ENCODE measurements at regions not wholly inside any gene's neighbourhood (a gene's known extent, or its start where the extent isn't known, plus 50 kb on each side); places are given as distances from the start of the nearest gene placed in this dataset.

DNA sequence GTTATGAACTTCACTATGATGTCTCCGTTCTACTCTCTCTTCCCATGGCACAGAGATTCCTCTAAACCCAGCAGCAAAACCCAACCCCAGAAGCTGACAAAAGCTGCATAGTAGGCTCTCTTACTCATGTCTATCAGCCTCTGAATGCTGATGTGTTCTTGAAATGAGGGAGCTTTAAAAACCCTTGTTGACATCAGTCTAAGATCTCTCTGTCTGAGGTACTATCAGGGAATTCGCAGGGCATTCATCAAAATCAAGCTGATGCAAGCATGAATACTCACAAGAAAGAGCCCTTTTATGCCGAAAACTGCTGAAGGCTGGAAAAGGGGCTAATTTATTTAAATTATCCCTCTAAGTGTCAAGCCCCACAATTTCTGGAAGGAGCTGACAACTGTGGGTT is 710.6 kb upstream of the FANCL start:
- DNase-seq (ENCODE audit: low read depth): no peak

DNA sequence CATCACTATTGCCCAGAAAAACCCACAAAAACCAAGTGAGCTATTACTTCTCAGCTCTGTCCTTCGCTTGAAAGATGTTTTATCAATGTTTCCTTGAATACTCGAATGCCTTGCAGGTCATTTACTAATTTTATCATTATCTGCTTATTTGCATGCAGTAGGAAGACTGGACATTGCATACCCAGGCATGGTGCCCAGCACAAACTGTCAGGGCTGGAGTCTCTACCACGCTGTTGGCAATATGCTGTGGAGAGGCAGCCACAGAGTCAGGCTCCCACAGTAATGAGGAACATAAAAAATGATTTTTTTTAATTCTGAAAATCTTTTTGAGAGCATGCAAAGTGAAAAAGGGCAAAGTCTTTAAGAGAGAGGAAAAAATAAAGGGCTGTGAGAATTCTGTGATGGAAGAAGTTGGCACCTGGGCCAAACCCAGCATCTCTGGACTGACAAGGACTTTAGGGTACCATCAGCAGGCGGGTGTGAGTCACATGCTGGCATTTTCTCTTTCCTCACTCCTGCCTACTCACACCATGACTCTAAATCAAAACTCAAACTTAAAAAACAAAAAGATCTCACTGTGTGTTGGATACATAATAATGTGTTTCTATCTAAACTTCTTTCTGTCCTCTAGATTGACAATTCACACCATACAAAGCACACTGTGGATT is 709.8 kb upstream of the FANCL start:
- no peak for DNase-seq (ENCODE audit: low read depth)

DNA sequence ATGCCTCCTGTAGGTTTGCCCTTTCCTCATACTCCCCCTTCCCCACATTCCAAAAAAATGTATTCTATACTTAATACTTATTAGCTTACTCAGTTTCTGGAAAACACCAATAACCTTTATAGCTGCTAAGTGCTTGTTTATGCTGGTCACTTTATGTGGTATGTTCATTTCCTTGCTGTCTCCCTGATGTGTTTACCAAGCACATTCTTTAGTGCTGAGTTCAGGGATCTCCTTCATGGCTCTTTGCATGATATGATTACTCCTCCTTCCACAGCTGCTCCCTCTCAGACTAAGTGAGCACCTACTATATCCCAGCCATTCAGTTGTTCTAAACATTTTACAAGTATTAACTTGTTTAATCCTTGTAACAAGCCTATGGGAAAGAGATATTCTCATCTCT is 698.3 kb upstream of the FANCL start:
- no peak for DNase-seq (ENCODE audit: low read depth)

DNA sequence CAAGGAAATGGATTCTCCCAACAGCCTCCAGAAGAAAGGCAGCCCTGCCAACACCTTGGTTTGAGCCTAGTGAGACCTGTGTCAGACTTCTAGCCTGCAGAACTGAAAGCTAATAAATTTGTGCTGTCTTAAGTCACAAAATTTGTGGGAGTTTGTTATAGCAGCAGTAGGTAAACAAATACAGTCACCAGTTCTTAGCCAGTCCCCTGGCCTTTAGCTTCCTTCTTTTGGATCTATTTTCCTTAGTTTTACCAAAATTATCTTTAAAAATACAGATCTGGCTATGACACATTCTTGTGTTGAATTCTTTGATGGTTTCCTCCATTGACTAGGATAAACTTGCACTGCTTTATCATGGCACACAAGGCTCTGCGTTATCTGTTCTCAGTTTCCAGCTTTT is 697.9 kb upstream of the FANCL start:
- no peak for DNase-seq (ENCODE audit: low read depth)

DNA sequence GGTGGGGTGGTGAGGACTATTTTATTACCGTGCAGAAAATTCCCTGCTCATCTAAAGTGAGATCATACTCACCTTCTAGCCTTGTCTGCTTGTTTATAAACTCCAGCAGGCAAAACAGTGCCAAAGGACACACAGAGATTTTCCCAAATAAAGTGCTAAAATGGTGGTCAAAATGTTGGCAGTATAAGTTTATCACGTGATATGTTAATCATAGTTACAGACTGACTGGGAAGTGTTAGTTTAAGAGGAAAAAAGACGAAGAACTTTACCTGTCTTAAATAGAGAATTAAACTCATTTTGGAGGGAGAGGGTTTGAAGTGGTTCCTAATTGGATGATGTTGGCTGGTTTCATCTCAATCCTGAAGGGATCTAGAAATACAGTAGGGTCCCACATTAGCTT is 691.7 kb upstream of the FANCL start:
- no peak for DNase-seq (ENCODE audit: low read depth)

DNA sequence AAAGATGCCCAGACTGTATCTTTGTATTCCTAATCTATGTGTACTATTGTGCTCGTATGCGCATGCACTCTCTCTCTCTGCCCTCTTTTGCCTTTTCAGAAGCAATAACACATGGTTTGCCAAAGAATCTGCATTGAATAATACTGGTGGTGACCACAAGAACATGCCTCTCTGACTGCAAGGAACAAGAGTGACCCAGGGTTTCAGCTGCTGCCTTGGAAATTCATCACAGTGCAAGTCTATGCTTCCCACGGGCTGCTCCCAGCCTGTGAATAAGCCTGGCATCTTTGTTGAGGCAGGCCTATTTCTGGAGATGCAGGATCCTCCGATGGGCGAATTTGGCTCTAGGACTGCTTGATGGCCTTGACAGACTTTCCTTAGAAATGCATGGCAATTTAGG is 689.4 kb upstream of the FANCL start:
- no peak for DNase-seq (ENCODE audit: low read depth)

DNA sequence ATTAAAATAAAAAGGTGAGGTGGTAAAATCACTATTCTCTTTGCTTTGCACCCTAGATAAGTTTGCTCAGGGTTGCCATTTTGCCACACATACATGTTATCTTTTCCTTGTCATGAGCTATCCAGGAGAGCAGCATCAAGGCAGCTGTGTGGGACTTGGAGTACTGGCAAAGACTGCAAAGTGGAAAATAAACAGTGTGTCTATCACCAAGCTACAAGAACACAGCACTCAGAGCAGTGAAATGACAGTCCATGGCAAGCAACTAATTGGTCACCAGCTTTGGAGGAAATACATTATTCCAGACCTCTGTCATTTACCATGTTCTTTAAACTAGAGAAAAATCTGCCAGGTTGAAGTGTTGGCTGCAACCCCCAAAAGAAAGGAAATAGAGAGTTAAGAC is 687.8 kb upstream of the FANCL start:
- DNase-seq (ENCODE audit: low read depth): no peak

DNA sequence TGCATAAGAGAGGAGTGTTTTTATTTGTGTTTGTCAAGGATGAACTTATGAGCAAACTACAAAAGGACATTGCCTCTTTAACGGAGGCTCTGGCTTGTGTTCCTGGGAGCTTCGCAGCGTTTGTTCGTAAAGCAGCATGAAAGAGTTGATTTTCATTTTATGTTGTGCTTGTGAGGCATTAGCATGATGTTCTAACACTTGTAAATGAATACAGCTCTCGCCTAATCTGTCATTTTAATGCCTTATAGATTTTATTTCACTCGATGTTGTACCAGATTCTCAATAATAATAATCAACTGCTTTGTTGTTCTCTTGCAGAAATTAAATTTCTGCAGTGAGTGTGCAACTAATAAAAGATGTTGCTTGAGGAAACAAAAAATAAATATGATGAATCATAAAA is 687.3 kb upstream of the FANCL start:
- no peak for DNase-seq (ENCODE audit: low read depth)

DNA sequence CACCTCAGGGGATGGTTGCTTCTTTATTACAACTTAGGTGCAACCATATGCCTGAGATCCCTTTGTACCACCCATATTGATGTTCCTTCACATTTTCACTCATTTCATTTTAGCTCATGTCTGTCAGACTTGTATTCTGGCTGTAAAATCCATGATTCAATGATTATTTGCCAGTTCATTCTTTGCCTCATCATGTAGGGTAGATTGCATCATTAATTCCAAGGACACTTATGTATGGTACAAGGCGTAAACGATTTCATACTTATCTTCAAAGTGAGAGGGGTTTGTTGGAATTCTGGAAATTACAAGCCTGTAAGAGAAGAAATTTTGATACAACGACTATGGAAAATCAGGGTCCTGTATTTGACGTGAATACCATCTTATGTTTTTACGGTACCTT is 685.0 kb upstream of the FANCL start:
- no peak for DNase-seq (ENCODE audit: low read depth)

DNA sequence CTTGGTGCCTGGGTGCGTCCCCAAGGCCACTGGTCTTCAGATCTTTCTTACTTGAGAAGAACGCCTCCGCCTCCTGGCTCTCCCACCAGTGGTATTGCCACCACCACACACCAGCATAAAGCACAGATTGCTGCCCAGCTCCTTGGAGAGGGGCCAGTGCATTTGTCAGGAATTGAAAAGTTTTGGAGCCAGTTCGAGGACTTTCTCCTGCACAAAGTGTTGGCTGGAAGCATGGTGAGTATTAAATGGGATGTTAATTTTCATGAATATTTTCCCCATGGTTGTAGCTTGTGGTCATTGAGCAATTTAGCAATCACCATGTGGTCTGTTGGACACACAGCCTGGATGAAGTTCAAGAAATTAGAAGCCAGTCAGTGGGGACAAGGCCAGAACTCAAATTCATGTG is 684.6 kb upstream of the FANCL start:
- DNase-seq (ENCODE audit: low read depth): no peak

DNA sequence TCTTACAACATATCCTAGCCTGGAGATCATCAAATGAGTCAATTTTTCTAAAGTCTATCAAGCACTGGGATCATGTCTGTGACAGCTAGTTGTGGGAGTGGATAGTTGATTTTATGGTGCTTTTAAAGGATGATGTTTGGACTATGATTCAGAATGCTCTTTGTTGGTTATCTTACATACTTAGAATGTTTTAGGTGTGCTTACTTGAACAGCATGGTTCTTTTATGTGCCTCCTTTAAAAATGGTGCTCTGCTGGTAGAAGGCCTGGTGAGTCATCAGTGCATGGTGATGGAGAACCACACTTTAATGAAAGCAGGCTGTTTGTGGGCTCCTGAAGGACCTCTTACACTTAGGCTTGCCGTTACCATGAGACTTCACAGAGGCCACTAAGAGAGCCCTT is 682.7 kb upstream of the FANCL start:
- DNase-seq (ENCODE audit: low read depth): no peak

DNA sequence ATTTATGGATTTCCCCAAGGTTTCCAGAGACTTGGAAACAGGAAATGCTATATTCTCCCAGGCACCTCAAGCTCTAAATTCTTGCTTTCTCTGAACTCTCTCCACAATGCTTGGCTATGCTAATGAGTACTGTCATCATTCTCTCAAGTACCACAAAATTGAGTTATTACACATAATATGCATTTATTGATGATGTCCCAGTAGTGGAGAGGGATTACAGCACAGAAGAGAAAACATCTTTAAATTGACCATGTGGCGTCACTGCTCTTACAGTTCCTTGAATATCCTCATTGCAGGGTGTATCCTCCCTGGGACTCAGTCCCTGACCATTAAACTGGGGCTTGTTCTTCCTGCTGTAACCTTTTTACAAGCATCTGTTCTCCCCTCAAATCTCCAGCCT is 681.1 kb upstream of the FANCL start:
- no peak for DNase-seq (ENCODE audit: low read depth)

DNA sequence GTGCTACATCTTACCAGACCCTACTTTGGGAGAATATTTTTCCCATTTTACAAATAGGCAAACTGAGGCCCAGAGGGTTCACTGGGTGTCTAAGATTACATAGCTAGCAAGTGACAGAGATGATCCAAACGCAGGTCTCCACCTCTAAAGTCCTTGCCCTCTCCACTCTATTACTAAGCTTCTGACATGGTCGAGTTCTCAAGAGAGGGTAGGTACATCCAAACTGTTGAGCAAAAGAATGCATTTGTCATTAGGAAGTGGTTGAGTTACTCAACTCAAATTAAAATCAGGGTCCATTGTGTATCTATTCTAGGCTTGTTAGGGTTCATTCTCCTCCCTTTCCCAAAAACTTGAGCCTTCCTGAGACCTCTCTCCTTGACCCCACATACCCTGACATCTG is 680.6 kb upstream of the FANCL start:
- no peak for DNase-seq (ENCODE audit: low read depth)

DNA sequence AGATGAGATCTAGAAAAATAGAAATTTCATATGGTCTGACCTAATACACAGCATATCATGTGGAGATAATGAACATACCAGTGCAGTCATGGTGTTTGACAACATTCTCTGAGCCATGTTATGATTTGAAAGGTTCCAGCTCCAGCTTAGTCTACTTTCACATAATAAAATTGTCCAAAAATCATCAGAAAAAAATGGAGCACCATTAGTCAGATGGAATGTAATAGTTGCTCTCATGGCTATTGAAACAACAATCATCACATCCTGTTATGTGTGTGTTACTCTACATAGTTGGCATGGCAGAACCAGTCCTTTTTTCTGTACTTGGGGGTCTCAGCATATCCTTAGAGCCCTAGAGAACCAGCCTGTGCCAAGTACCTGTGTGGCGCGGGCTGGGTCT is 678.9 kb upstream of the FANCL start:
- DNase-seq (ENCODE audit: low read depth): no peak

DNA sequence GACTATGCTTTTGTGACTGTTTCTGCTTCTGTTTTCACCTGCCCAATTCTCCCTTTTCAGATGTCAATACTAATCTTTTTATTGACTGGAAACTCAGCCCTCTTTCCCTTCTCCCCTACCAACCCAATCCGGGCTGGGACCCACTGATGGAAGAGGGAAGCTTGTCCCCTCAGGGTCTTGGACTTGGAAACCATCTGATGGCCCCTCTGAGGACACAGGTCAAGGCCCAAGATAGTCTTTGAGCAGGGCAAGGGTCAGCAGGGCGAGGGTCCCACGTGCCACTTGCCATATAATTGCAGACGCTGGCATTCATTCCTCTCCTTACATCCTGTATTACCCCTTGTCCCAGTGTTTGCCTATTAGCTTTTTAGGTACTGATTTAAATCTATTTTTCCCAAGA is 678.2 kb upstream of the FANCL start:
- no peak for DNase-seq (ENCODE audit: low read depth)

DNA sequence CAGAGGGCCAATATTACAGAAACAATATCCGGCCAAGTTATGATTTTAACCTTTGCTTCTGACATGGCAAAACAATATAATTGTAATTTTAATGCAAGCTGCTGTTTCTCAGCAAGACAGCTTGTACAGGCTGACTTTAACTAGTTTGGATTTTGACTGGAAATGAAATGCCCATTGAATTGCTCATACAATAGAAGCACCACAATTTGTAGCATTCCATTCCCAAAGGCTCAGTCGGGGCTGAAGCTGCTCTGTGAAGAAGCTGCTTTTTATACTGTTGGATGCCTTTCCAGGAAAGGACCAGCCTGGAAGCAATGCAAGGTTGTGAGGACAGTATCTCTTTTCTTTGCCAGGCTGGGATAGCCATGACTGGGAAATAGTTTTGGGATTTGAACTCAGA is 677.0 kb upstream of the FANCL start:
- no peak for DNase-seq (ENCODE audit: low read depth)

DNA sequence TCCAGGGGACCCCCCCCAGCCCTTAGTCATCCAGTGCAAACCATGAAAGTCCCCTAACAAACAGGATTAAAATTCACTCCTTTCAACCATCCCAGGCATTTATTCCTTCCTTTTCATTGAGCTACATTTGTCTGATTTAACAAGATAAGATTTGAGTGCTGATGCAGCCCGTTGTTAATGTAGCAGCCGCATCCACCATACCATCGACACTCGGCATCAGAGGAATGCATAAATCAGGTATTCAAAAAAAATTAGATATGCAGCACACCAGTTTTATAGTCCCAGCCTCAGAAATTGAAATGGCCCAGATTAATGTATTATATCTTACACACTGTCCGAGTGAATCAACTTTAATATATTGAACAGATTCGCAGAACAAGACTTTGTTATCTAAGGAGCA is 676.5 kb upstream of the FANCL start:
- no peak for DNase-seq (ENCODE audit: low read depth)

DNA sequence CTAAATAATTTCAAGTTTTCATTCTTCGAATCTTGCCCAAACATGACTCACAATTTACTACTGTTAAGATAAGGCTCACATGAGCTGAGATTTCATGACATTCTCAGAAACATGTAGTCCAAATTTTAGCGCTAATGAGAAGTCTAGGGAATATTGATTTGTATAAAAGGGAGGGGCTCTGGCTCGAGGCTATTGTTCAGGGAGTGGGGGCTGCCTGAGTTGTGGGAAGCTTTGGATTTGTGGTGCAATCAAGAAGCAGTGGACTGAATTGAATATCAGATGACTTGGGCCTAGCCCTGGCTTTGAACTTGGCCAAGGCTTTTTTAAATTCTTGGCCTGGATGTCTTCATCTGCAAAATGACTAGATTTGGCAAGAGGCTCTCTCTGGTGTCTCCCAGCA is 674.9 kb upstream of the FANCL start:
- no peak for DNase-seq (ENCODE audit: low read depth)

DNA sequence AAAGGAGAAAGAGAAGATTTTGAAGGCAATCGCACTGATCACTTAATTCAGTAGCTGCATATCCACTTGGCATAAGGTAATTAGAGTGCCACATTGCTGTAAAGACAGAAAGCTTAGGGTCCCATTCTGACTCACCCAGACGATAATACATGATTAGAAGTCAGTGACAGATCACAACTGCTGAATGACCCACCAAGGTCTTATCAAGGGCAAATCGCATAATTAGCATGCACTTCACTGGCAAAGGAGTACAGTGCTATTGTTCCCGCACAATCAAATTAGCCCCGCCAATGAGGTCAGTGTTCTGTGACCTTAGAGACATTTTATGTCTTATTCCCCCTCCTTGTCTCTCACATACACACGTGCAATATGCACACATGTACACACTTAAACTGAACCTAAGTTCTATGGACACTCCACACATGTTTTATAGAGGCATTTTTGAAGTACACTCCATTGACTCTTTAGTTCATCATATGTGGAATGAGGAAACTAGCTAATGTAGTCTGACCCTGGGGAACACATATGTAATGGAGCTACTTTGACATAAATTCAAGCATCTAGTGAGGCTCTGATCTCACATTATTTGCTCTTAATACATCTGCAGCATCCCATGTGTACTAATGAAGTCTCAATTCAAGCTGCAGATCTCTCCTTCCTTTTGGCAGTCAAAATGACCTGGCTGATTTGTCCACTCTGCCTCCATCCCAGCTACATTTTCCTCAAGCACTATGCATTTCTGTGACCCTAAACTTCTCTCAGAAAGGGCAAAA is 673.8 kb upstream of the FANCL start:
- DNase-seq (ENCODE audit: low read depth): no peak

DNA sequence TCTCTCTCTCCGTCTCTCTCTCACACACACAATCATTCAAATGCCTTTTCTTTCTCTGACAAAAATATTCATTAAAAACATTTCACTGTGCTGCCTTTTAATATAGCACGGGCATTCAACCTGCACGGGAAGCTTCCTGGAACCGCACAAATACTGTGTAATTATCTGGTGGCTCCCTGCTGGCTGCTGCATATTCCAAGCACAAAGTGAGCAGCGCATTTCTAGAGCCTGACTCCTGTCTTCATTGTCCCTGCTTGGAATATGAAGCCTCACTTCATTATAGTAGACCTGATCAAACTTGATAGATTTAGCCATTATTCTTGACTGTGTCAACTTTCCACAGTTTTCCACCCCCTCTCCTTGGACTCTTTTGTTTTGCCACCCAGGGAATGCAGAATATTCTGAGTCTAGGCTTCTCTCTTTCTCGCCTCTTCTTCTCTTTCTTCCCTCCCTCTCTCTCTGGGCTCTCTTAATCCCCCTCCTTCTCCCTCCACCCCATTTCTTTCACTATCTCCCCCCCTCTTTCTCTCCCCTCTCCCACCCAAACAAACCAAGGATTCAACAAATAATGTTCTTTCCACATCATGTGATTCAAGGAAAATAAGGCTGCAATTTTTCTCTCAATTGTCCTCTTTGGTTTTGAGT is 672.1 kb upstream of the FANCL start:
- DNase-seq (ENCODE audit: low read depth): no peak

DNA sequence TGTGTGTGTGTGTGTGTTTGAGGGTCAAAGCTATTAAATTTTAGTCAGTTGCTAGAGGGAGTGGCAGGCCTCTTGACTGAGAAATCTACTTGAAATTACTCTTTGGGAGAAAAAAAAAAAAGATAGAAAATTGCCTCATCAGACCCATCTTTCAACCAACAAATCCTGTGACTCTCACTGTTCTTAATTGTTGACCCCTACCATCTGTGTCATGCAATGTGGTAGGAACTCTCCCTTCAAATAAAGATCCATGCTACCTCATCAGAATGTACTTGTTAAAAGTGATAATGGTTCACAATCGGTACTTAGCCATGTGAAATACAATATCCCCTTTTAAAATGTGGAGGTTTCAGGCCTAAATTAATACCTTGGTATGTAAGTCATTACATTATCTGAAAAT is 670.8 kb upstream of the FANCL start:
- DNase-seq (ENCODE audit: low read depth): no peak

DNA sequence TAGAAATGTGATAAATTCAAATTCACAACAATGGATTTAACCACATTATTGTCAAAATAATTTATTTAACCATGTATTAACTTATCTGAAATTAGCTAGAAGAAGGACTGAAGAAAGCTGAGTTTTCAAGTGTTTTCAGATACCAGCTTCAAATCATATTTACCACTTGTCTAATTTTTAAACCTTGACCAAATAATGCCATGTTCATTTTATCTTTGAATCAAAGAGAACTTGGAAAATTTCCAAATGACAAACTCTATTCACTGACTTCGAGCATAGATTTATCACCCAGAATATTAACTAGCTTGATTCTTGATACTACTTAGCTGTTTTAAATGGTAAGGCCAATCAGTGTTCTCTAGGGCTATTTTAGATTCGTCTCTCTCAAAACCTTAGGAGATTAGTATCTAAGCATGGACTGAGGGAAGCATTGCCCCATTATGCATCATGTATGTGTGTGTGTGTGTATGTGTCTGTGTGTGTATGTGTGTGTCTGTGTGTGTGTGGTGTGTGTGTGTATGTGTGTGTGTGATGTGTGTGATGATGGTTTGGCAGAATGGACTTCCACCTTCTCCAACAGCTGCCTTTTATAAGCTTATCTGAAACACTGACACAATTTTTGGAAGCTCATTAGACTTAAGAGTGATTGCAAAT is 667.5 kb upstream of the FANCL start:
- DNase-seq (ENCODE audit: low read depth): no peak

DNA sequence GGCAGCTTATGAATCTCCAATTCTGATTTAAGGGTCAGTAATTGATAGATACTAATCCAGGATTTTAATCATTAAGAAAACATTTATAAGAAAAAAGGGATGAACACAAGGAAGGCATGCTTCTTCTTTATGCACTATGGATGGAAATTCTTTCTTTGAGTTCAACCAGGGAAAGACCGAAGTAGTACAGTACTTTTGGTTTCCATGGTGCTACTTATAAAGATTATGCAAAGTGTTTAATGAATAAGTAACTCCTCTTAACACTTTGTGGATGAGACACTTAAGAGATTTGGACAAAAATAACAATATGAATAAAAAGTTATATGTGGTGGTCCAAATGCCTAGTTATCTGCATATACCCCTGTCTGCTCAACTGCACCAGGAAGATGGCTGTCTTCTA is 666.5 kb upstream of the FANCL start:
- no peak for DNase-seq (ENCODE audit: low read depth)

Data from activated T-cell treated with anti-CD3 and anti-CD28 coated beads for 24 hours (primary cell).